OCI-LY7 (cell line): ENCODE measurements at regions not wholly inside any gene's neighbourhood (a gene's known extent, or its start where the extent isn't known, plus 50 kb on each side); places are given as distances from the start of the nearest gene placed in this dataset.

Experiments used
- EZH2phosphoT487 ChIP-seq: fragments of 200-600 bp; sonication (generic); IDR thresholded peaks from 2 replicates; pipeline ENCODE4 v1.6.1; 2018; ENCODE audit warnings: low read depth, borderline replicate concordance, mild to moderate bottlenecking, mixed run types, antibody characterized with exemption, low read length, moderate library complexity, mixed read lengths
- TF ChIP-seq, protein P1 (sequence below): fragments of 200-600 bp; sonication (generic); conservative IDR thresholded peaks from 2 replicates; pipeline ENCODE4 v1.5.1; 2014; ENCODE audit warnings: mild to moderate bottlenecking, antibody characterized with exemption, low read length, moderate library complexity, mixed read lengths

DNA sequence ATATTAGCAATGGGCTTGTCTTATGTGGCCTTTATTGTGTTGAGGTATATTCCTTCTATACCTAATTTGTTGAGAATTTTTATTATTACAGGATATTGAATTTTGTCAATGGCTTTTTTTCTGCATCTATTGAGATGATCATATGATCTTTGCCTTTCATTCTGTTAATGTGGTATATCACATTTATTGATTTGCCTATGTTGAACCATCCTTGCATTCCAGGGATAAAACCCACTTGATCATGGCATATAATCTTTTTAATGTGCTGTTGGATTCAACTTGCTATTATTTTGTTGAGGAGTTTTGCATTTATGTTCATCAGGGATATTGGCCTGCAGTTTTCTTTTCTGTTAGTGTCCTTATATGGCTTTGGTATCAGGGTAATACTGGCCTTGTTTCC is 91.8 kb upstream of the KLF14 start:
- TF ChIP-seq, protein P1, sequence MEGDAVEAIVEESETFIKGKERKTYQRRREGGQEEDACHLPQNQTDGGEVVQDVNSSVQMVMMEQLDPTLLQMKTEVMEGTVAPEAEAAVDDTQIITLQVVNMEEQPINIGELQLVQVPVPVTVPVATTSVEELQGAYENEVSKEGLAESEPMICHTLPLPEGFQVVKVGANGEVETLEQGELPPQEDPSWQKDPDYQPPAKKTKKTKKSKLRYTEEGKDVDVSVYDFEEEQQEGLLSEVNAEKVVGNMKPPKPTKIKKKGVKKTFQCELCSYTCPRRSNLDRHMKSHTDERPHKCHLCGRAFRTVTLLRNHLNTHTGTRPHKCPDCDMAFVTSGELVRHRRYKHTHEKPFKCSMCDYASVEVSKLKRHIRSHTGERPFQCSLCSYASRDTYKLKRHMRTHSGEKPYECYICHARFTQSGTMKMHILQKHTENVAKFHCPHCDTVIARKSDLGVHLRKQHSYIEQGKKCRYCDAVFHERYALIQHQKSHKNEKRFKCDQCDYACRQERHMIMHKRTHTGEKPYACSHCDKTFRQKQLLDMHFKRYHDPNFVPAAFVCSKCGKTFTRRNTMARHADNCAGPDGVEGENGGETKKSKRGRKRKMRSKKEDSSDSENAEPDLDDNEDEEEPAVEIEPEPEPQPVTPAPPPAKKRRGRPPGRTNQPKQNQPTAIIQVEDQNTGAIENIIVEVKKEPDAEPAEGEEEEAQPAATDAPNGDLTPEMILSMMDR = no peak
- TF ChIP-seq EZH2phosphoT487 = no peak
